ENCODE measurements at regions not wholly inside any gene's neighbourhood (a gene's known extent, or its start where the extent isn't known, plus 50 kb on each side); places are given as distances from the start of the nearest gene placed in this dataset.
"Not testable (repeated sequence)": the region's sequence is repeated elsewhere in the genome, so short reads cannot be mapped to it uniquely, and the experiment has no call there.

- peak; percentile 87 for DNase-seq (ENCODE audit: low read depth)
- TF ChIP-seq, protein P1, sequence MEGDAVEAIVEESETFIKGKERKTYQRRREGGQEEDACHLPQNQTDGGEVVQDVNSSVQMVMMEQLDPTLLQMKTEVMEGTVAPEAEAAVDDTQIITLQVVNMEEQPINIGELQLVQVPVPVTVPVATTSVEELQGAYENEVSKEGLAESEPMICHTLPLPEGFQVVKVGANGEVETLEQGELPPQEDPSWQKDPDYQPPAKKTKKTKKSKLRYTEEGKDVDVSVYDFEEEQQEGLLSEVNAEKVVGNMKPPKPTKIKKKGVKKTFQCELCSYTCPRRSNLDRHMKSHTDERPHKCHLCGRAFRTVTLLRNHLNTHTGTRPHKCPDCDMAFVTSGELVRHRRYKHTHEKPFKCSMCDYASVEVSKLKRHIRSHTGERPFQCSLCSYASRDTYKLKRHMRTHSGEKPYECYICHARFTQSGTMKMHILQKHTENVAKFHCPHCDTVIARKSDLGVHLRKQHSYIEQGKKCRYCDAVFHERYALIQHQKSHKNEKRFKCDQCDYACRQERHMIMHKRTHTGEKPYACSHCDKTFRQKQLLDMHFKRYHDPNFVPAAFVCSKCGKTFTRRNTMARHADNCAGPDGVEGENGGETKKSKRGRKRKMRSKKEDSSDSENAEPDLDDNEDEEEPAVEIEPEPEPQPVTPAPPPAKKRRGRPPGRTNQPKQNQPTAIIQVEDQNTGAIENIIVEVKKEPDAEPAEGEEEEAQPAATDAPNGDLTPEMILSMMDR (conservative IDR thresholded peaks at IDR 0.05; ENCODE audit: control insufficient read depth, insufficient read depth, low read depth, low read length), result no peak
- no peak overlapping the region for H3K4me3 ChIP-seq (ENCODE audit: control insufficient read depth, low read depth, low read length)
Measured at GRCh38 chr4:53854991-53855568, 209.3 kb downstream of the CHIC2 start.

DNA sequence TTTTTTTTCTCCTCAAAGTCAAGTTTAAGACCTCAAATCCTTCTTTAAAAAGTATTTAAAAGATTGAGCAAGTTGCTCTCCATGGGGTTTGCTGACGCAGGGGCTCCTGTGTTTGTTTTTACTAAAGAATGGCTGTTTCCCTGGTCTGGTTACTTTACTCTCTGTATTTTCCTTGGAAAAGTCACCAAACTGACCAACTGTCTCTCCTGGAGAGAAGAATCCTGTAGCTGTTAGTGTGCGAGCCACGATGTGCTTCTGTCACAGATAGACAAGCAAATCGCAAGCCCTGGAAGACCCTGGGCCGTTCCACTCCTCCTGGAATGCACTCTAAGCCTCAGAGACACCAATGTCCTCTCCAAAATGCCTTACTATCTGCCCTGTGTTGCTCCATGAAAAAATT lies 212.1 kb downstream of the CHIC2 start:
- TF ChIP-seq, protein P1 (conservative IDR thresholded peaks at IDR 0.05; ENCODE audit: control insufficient read depth, insufficient read depth, low read depth, low read length), result no peak
- DNase-seq (ENCODE audit: low read depth), result peak; percentile 77
- H3K4me3 ChIP-seq (ENCODE audit: control insufficient read depth, low read depth, low read length), result no peak overlapping the region

DNA sequence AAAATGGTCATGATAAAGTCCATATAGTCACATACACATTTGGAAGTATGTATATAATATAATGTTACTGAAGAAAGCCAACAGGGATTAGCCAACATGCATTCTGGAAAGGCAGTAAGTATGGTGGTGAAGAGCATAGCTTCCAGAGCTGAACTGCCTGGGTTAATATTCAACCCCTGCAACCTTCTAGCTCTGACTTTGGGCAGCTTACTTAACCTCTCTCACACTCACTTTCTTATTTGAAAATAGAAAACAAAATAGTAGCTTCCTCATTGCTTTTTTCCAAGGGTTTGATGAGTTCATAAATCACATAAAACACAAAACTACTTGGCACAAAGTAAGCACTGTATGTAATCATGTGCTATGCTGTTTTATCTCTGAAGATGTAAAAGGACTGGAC lies 216.4 kb downstream of the CHIC2 start:
- TF ChIP-seq, protein P1 (conservative IDR thresholded peaks at IDR 0.05; ENCODE audit: control insufficient read depth, insufficient read depth, low read depth, low read length), result no peak
- DNase-seq (ENCODE audit: low read depth), result no peak
- H3K4me3 ChIP-seq (ENCODE audit: control insufficient read depth, low read depth, low read length), result no peak overlapping the region

- TF ChIP-seq, protein P1 (conservative IDR thresholded peaks at IDR 0.05; ENCODE audit: control insufficient read depth, insufficient read depth, low read depth, low read length), result no peak
- H3K4me3 ChIP-seq (ENCODE audit: control insufficient read depth, low read depth, low read length), result no peak overlapping the region
- no peak for DNase-seq (ENCODE audit: low read depth)
Measured at GRCh38 chr4:53844551-53844950, 219.9 kb downstream of the CHIC2 start.

DNA sequence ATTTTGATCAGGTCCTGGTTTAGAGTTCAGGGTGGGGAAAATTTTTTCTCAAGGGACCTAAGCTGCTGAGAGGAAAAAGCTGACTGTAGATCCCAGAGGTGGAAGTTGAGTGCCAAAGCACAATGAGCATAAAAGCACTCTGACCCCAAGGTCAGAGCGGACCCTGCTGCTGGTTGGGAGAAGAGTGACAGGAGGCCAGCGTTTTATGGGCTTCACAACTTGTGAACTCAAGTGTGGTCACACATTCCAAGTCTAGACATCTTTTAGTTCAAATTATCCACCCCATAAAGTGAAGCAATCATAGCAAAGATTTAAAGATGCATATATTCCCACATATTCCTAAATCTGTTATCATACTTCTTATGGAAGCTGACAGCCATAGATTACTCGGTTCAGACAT lies 220.3 kb downstream of the CHIC2 start:
- no peak overlapping the region for H3K4me3 ChIP-seq (ENCODE audit: control insufficient read depth, low read depth, low read length)
- no peak for DNase-seq (ENCODE audit: low read depth)
- TF ChIP-seq, protein P1 (conservative IDR thresholded peaks at IDR 0.05; ENCODE audit: control insufficient read depth, insufficient read depth, low read depth, low read length), result no peak

- DNase-seq (ENCODE audit: low read depth), result no peak
- TF ChIP-seq, protein P1 (conservative IDR thresholded peaks at IDR 0.05; ENCODE audit: control insufficient read depth, insufficient read depth, low read depth, low read length), result no peak
- H3K4me3 ChIP-seq (ENCODE audit: control insufficient read depth, low read depth, low read length), result no peak overlapping the region
Measured at GRCh38 chr4:53841711-53842110, 222.7 kb downstream of the CHIC2 start.

DNA sequence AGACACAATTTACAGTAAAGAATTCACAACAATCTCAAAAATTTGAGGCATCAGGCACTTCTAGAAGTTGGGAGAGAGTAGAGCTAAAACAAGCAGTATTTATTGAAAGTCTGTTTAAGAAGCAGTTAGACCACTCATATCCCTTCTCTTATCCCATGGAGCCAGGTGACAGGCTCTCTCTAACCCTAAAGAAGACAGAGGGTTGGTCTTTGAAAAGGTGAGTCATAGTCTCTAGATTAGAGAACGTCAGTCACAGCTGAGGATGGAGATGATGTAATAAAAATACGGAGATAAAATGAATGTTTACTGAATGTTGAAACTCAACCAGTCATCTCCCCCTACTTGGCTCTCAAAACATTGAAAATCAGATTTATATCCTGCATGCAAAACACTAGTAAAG lies 223.8 kb downstream of the CHIC2 start:
- no peak overlapping the region for H3K4me3 ChIP-seq (ENCODE audit: control insufficient read depth, low read depth, low read length)
- TF ChIP-seq, protein P1 (conservative IDR thresholded peaks at IDR 0.05; ENCODE audit: control insufficient read depth, insufficient read depth, low read depth, low read length), result no peak
- DNase-seq (ENCODE audit: low read depth), result peak; percentile 66

- not testable (repeated sequence) for H3K4me3 ChIP-seq (ENCODE audit: control insufficient read depth, low read depth, low read length)
Measured at GRCh38 chr4:53833302-53834003, 231.0 kb downstream of the CHIC2 start.

More at GRCh38 chr4:53833302-53834003, 231.0 kb downstream of the CHIC2 start:
- DNase-seq (ENCODE audit: low read depth), result not testable (repeated sequence)
